PC-3 (cell line): ENCODE measurements at regions not wholly inside any gene's neighbourhood (a gene's known extent, or its start where the extent isn't known, plus 50 kb on each side); places are given as distances from the start of the nearest gene placed in this dataset.

Experiments
- ATAC-seq: fragments of 200-7000 bp; cut with Tn5 transposase; 2 replicates; pipeline ENCODE4 v1.9.1; 2020; ENCODE audit warnings: mild to moderate bottlenecking, moderate library complexity
- BruUV-seq: library from RNA; stranded (reverse); fragments of 400-500 nt; replicated peaks from 2 replicates; lab custom pipeline; 2021; lab: Mats Ljungman, UMichigan
- CTCF ChIA-PET: fragments of 300-600 bp; sonication (Branson Sonifier 250); formaldehyde crosslinking; loops from one replicate; lab custom pipeline; 2022; ENCODE audit warnings: antibody characterized with exemption; lab: Charles Lee
- POLR2A ChIA-PET: fragments of 300-600 bp; sonication (Branson Sonifier 250); formaldehyde crosslinking; loops from one replicate; lab custom pipeline; 2022; ENCODE audit warnings: antibody characterized with exemption; ENCODE audit not compliant: unreplicated experiment; lab: Charles Lee
- DNase-seq: peaks from one replicate; pipeline ENCODE4 v3.0.0-alpha.2; 2015
- H2AFZ ChIP-seq: fragments of 300-600 bp; sonication (generic); 2 replicates; pipeline ENCODE4 v1.6.0; 2016; ENCODE audit warnings: antibody characterized with exemption, low read length
- H3F3A ChIP-seq: fragments of 300-600 bp; sonication (generic); one replicate; pipeline ENCODE4 v1.6.0; 2017; ENCODE audit warnings: antibody characterized with exemption, low read length, control low read depth, mild to moderate bottlenecking; ENCODE audit not compliant: unreplicated experiment
- H3K27ac ChIP-seq: fragments of 300-600 bp; sonication (generic); 2 replicates; pipeline ENCODE4 v1.5.1; 2016; ENCODE audit warnings: mild to moderate bottlenecking, low read length
- H3K27me3 ChIP-seq: fragments of 300-600 bp; sonication (generic); 2 replicates; pipeline ENCODE4 v1.6.1; 2016; ENCODE audit warnings: low read length, mixed read lengths
- H3K36me3 ChIP-seq: fragments of 300-600 bp; sonication (generic); 2 replicates; pipeline ENCODE4 v1.6.1; 2016; ENCODE audit warnings: low read depth, mixed run types, low read length, mixed read lengths
- H3K4me1 ChIP-seq: fragments of 300-600 bp; sonication (generic); 2 replicates; pipeline ENCODE4 v1.5.1; 2016; ENCODE audit warnings: low read length; ENCODE audit not compliant: insufficient read depth
- H3K4me2 ChIP-seq: fragments of 300-600 bp; sonication (generic); 2 replicates; pipeline ENCODE4 v1.6.0; 2016; ENCODE audit warnings: low read length
- H3K4me3 ChIP-seq: fragments of 300-600 bp; sonication (generic); 2 replicates; pipeline ENCODE4 v1.5.1; 2016; ENCODE audit warnings: mild to moderate bottlenecking, low read length, mixed read lengths
- H3K79me2 ChIP-seq: fragments of 300-600 bp; sonication (generic); 2 replicates; pipeline ENCODE4 v1.6.1; 2017; ENCODE audit warnings: low read length, mixed read lengths
- H3K9ac ChIP-seq: fragments of 300-600 bp; sonication (generic); 2 replicates; pipeline ENCODE4 v1.6.0; 2016; ENCODE audit warnings: mild to moderate bottlenecking, low read length
- H3K9me2 ChIP-seq: fragments of 300-600 bp; sonication (generic); replicated peaks from 2 replicates; pipeline ENCODE4 v1.6.1; 2016; ENCODE audit warnings: mixed run types, low read length, mixed read lengths
- H3K9me3 ChIP-seq: fragments of 300-600 bp; sonication (generic); 2 replicates; pipeline ENCODE4 v1.6.1; 2016; ENCODE audit warnings: low read length, mixed read lengths
- H4K20me1 ChIP-seq: fragments of 300-600 bp; sonication (generic); 2 replicates; pipeline ENCODE4 v1.6.1; 2016; ENCODE audit warnings: low read length, mixed read lengths
- CTCF ChIP-seq: fragments of 300-600 bp; sonication (generic); conservative IDR thresholded peaks from 2 replicates; pipeline ENCODE4 v1.5.1; 2017; ENCODE audit warnings: antibody characterized with exemption, low read depth, mild to moderate bottlenecking, low read length
- EZH2 ChIP-seq: fragments of 300-600 bp; sonication (generic); IDR thresholded peaks from one replicate; pipeline ENCODE4 v1.6.1; 2017; ENCODE audit warnings: antibody characterized with exemption, mild to moderate bottlenecking, low read length; ENCODE audit not compliant: unreplicated experiment
- EZH2phosphoT487 ChIP-seq: fragments of 300-600 bp; sonication (generic); IDR thresholded peaks from 2 replicates; pipeline ENCODE4 v1.6.1; 2018; ENCODE audit warnings: mild to moderate bottlenecking, antibody characterized with exemption, low read length, borderline replicate concordance
- intact Hi-C: fragments of 100-400 bp; cut with micrococcal nuclease; formaldehyde crosslinking; loops from 2 replicates; pipeline ENCODE4 v1.9.0; 2023

DNA sequence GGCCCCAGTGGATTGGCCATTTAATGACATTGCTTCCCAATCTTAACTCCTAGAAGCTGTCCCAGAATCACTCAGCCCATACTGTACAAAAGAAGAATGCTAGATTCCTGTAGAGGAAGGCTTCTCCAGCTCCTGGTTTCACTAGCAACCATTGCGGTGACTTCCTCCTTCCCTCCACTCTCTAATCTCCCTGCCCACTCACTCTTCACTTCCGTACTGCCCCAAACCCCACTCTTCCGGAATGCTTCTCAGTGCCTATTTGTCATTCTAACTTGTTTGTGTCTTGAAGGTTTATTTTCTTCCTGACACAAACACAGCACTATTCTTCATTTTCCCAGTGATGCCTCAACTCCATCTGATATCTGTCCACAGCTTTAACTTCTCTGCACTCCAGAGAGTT, 97.1 kb upstream of the SPATA16 start:
- H3K36me3 ChIP-seq = no peaks in the 10 kb centered on the region
- DNase-seq = no peak
- ATAC-seq = no peak
- no peaks in the 10 kb centered on the region for H3K9me2 ChIP-seq
- ChIA-PET CTCF (no interaction called here), POLR2A (no interaction called here)
- intact Hi-C loops = no loop called here
- H3K79me2 ChIP-seq = no peaks in the 10 kb centered on the region
- no peak overlapping the region for H3K4me2 ChIP-seq
- H3K4me1 ChIP-seq = no peaks in the 10 kb centered on the region
- no peak overlapping the region for H3K4me3 ChIP-seq
- TF ChIP-seq EZH2phosphoT487 (no peak), CTCF (no peak), EZH2 (no peak)
- no peak overlapping the region for H2AFZ ChIP-seq
- H4K20me1 ChIP-seq = no peaks in the 10 kb centered on the region
- H3K27ac ChIP-seq = no peak overlapping the region
- H3K27me3 ChIP-seq = no peaks in the 10 kb centered on the region
- H3F3A ChIP-seq = no peaks in the 10 kb centered on the region
- H3K9me3 ChIP-seq = 0 out of 2 replicates have a peak, but pooled peaks cover 3% of the 10 kb centered on the region
- no TSS peak for BruUV-seq
- H3K9ac ChIP-seq = no peak overlapping the region

GRCh38 chr3:173225351-173225750, 84.3 kb upstream of the SPATA16 start:
- DNase-seq = no peak
- Histone ChIP-seq H3K9ac (no peak overlapping the region), H3K9me3 (no peaks in the 10 kb centered on the region), H3K4me2 (no peak overlapping the region), H3K4me3 (no peak overlapping the region), H3K79me2 (no peaks in the 10 kb centered on the region), H3K27me3 (no peaks in the 10 kb centered on the region), H4K20me1 (no peaks in the 10 kb centered on the region), H2AFZ (no peak overlapping the region), H3K4me1 (no peaks in the 10 kb centered on the region), H3K36me3 (no peaks in the 10 kb centered on the region), H3K27ac (no peak overlapping the region), H3K9me2 (no peaks in the 10 kb centered on the region), H3F3A (no peaks in the 10 kb centered on the region)
- intact Hi-C loops = no loop called here
- TF ChIP-seq EZH2 = no peak
- no peak for TF ChIP-seq CTCF
- no peak for TF ChIP-seq EZH2phosphoT487
- ATAC-seq = no peak
- POLR2A ChIA-PET = no interaction called here
- BruUV-seq = no TSS peak
- CTCF ChIA-PET = no interaction called here

DNA sequence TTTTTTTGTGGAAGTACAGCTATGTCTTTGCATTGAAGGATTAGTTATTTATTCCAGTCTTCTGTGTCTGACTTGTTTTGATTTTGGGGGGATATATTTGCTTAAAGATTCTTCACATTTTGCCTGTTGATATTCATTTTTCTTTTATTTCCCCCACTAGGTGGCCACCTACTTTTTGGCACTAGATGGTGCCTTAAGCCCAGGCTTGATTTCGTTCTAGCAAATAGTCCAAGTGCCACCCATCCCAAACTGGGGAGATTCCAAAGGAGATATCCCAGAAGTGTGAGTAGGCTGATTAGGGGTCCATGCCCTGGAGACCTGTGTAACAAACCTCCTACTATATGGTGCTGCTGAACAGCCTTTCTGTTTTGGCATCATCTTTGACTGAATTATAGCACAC, 80.0 kb upstream of the SPATA16 start:
- no peak for TF ChIP-seq EZH2phosphoT487
- TF ChIP-seq CTCF = peak; percentile 68
- H2AFZ ChIP-seq = no peak overlapping the region
- ChIA-PET POLR2A (no interaction called here), CTCF (no interaction called here)
- DNase-seq = peak; percentile 41
- no peak overlapping the region for H3K4me2 ChIP-seq
- intact Hi-C loops = no loop called here
- no peak overlapping the region for H3K9ac ChIP-seq
- H3K36me3 ChIP-seq = no peaks in the 10 kb centered on the region
- no peaks in the 10 kb centered on the region for H3K4me1 ChIP-seq
- H4K20me1 ChIP-seq = no peaks in the 10 kb centered on the region
- peaks cover 25% of the 10 kb centered on the region for H3K27me3 ChIP-seq
- H3K4me3 ChIP-seq = no peak overlapping the region
- BruUV-seq = no TSS peak
- no peaks in the 10 kb centered on the region for H3K9me2 ChIP-seq
- 0 out of 2 replicates have a peak, but pooled peaks have one; percentile 31 for ATAC-seq
- H3F3A ChIP-seq = no peaks in the 10 kb centered on the region
- H3K9me3 ChIP-seq = no peaks in the 10 kb centered on the region
- H3K27ac ChIP-seq = no peak overlapping the region
- no peaks in the 10 kb centered on the region for H3K79me2 ChIP-seq
